ENCODE measurements at regions not wholly inside any gene's neighbourhood (a gene's known extent, or its start where the extent isn't known, plus 50 kb on each side); places are given as distances from the start of the nearest gene placed in this dataset.

- Histone ChIP-seq H3K9me3 (ENCODE audit: control insufficient read depth, low read length) (no peaks in the 10 kb centered on the region), H3K4me1 (ENCODE audit: control insufficient read depth, insufficient read depth, low read length) (no peaks in the 10 kb centered on the region), H3K27me3 (ENCODE audit: control insufficient read depth, insufficient read depth, low read length, poor library complexity, severe bottlenecking) (peaks cover 10% of the 10 kb centered on the region), H3K27ac (ENCODE audit: low read depth, low read length) (no peak overlapping the region), H3K9ac (ENCODE audit: extremely low read depth, low read length, poor library complexity, severe bottlenecking) (no peak overlapping the region), H3K36me3 (ENCODE audit: control insufficient read depth, insufficient read depth, low read length) (no peaks in the 10 kb centered on the region), H3K4me3 (ENCODE audit: low read length) (no peak overlapping the region)
- WGBS, 2 experiments (ENCODE audit: insufficient coverage in 1 of 2, insufficient read length in 1 of 2): 89 to 91% methylated on average over 6 to 8 of the region's 8 CpGs
- Mint-ChIP-seq H3K36me3 (ENCODE audit: low read depth) (no peaks in the 10 kb centered on the region), H3K4me3 (peak overlapping the region; percentile 44), H3K27me3 (ENCODE audit: insufficient read depth) (peaks cover 12% of the 10 kb centered on the region), H3K27ac (no peak overlapping the region), H3K9me3 (peaks cover 7% of the 10 kb centered on the region), H3K4me1 (peaks cover 9% of the 10 kb centered on the region)
- TF ChIP-seq, protein P1, sequence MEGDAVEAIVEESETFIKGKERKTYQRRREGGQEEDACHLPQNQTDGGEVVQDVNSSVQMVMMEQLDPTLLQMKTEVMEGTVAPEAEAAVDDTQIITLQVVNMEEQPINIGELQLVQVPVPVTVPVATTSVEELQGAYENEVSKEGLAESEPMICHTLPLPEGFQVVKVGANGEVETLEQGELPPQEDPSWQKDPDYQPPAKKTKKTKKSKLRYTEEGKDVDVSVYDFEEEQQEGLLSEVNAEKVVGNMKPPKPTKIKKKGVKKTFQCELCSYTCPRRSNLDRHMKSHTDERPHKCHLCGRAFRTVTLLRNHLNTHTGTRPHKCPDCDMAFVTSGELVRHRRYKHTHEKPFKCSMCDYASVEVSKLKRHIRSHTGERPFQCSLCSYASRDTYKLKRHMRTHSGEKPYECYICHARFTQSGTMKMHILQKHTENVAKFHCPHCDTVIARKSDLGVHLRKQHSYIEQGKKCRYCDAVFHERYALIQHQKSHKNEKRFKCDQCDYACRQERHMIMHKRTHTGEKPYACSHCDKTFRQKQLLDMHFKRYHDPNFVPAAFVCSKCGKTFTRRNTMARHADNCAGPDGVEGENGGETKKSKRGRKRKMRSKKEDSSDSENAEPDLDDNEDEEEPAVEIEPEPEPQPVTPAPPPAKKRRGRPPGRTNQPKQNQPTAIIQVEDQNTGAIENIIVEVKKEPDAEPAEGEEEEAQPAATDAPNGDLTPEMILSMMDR (conservative IDR thresholded peaks at IDR 0.05): no peak
- DNase-seq: no peak
Measured at GRCh38 chr6:1554141-1554475, 55.6 kb upstream of the FOXC1 start.

DNA sequence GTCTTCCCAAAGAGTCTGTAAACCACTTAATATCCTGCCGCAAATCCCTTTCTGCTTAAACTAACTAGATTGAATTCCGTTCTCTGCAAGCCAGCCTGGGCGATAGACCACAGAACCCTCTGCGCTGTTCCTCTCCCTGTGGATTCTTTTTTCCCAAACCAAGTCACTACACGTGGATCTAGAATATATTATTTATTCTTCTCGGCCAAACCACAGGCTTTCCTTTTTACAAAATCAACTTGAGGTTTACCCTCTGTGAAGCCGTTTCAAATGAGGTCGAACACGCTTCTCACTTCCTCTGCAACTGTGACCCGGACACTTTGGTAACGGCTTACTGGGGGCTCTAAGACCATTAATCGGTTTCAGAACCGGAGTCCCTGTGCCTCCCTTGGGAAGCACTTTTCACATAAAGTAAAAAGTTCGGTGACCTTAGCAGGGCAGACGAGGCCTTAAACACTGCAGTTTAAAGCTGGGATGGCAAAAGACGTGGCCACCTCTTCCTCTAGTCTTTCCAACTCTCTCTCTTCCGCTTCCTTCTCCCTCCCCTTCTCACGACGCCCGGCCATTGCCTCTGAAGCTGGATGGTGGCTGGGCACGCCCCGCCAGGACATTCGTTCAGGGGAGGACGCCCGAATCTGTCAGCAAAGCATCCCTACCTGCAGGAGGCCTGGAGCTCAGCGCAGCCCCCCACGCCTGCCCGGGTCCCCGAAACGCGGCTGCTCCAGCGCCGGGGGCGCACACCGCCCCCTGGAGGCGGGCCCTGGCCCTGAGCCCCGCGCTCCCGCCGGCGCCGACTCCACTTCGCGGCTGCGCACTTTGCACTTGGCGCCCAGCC is 55.0 kb upstream of the FOXC1 start:
- Mint-ChIP-seq H3K27me3 (ENCODE audit: insufficient read depth) (peaks cover 12% of the 10 kb centered on the region), H3K4me3 (peak overlapping the region; percentile 44), H3K36me3 (ENCODE audit: low read depth) (no peaks in the 10 kb centered on the region), H3K4me1 (peaks cover 9% of the 10 kb centered on the region), H3K9me3 (peaks cover 7% of the 10 kb centered on the region), H3K27ac (no peak overlapping the region)
- Histone ChIP-seq H3K4me3 (ENCODE audit: low read length) (no peak overlapping the region), H3K27me3 (ENCODE audit: control insufficient read depth, insufficient read depth, low read length, poor library complexity, severe bottlenecking) (peaks cover 10% of the 10 kb centered on the region), H3K27ac (ENCODE audit: low read depth, low read length) (no peak overlapping the region), H3K36me3 (ENCODE audit: control insufficient read depth, insufficient read depth, low read length) (no peaks in the 10 kb centered on the region), H3K9me3 (ENCODE audit: control insufficient read depth, low read length) (no peaks in the 10 kb centered on the region), H3K9ac (ENCODE audit: extremely low read depth, low read length, poor library complexity, severe bottlenecking) (no peak overlapping the region), H3K4me1 (ENCODE audit: control insufficient read depth, insufficient read depth, low read length) (no peaks in the 10 kb centered on the region)
- TF ChIP-seq, protein P1 (conservative IDR thresholded peaks at IDR 0.05): peak; percentile 71
- DNase-seq: peak; percentile 81
- 73 to 77% methylated on average over 17 to 46 of the region's 46 CpGs for WGBS, 2 experiments (ENCODE audit: insufficient coverage in 1 of 2, insufficient read length in 1 of 2)

DNA sequence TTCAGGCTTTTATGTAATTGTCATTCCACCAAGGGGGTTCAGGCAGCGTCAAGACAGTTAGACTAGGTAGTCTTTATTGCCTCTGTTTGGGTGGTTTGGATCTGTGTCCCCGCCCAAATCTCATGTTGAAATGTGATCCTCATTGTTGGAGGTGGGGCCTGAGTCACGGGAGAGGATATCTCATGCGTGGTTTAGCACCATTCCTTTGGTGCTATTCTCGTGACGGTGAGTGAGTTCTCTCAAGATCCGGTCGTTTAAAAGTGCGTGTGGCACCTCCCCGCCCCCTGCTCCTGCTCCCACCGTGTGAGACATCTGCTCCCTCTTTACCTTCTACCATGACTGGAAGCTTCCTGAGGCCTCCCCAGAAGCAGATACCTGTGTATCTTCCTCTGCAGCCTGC is 51.3 kb upstream of the FOXC1 start:
- no peak overlapping the region for H3K9ac ChIP-seq (ENCODE audit: extremely low read depth, low read length, poor library complexity, severe bottlenecking)
- H3K27ac ChIP-seq (ENCODE audit: low read depth, low read length): no peak overlapping the region
- H3K4me3 ChIP-seq (ENCODE audit: low read length): no peak overlapping the region
- H3K27me3 Mint-ChIP-seq (ENCODE audit: insufficient read depth): peaks cover 9% of the 10 kb centered on the region
- TF ChIP-seq, protein P1 (conservative IDR thresholded peaks at IDR 0.05): no peak
- H3K9me3 Mint-ChIP-seq: peaks cover 7% of the 10 kb centered on the region
- no peaks in the 10 kb centered on the region for H3K36me3 Mint-ChIP-seq (ENCODE audit: low read depth)
- no peaks in the 10 kb centered on the region for H3K9me3 ChIP-seq (ENCODE audit: control insufficient read depth, low read length)
- peaks cover 9% of the 10 kb centered on the region for H3K27me3 ChIP-seq (ENCODE audit: control insufficient read depth, insufficient read depth, low read length, poor library complexity, severe bottlenecking)
- H3K4me1 ChIP-seq (ENCODE audit: control insufficient read depth, insufficient read depth, low read length): no peaks in the 10 kb centered on the region
- DNase-seq: no peak
- H3K4me1 Mint-ChIP-seq: peaks cover 18% of the 10 kb centered on the region
- no peak overlapping the region for H3K27ac Mint-ChIP-seq
- no peak overlapping the region for H3K4me3 Mint-ChIP-seq
- H3K36me3 ChIP-seq (ENCODE audit: control insufficient read depth, insufficient read depth, low read length): no peaks in the 10 kb centered on the region
- 78 to 88% methylated on average over 10 to 11 of the region's 11 CpGs for WGBS, 2 experiments (ENCODE audit: insufficient coverage in 1 of 2, insufficient read length in 1 of 2)
